ENCODE measurements at regions not wholly inside any gene's neighbourhood (a gene's known extent, or its start where the extent isn't known, plus 50 kb on each side); places are given as distances from the start of the nearest gene placed in this dataset.

GRCh38 chrX:39900777-39901170, 197.0 kb downstream of the BCOR start:
- no peak overlapping the region for H3K4me3 ChIP-seq (ENCODE audit: low read length)
- TF ChIP-seq CTCF (conservative IDR thresholded peaks at IDR 0.05; ENCODE audit: low read depth, low read length): no peak
- DNase-seq (ENCODE audit: low read depth): no peak

- no peak for TF ChIP-seq CTCF (conservative IDR thresholded peaks at IDR 0.05; ENCODE audit: low read depth, low read length)
- no peak for DNase-seq (ENCODE audit: low read depth)
- no peak overlapping the region for H3K4me3 ChIP-seq (ENCODE audit: low read length)
These were observed 194.4 kb downstream of the BCOR start for GRCh38 chrX:39903343-39903742.

- no peak for DNase-seq (ENCODE audit: low read depth)
- no peak for TF ChIP-seq CTCF (conservative IDR thresholded peaks at IDR 0.05; ENCODE audit: low read depth, low read length)
- no peak overlapping the region for H3K4me3 ChIP-seq (ENCODE audit: low read length)
These were observed 193.8 kb downstream of the BCOR start for GRCh38 chrX:39903937-39904336.

GRCh38 chrX:39904816-39905537, 192.8 kb downstream of the BCOR start:
- TF ChIP-seq CTCF (conservative IDR thresholded peaks at IDR 0.05; ENCODE audit: low read depth, low read length): no peak
- no peak for DNase-seq (ENCODE audit: low read depth)
- H3K4me3 ChIP-seq (ENCODE audit: low read length): no peak overlapping the region

GRCh38 chrX:39905538-39905891, 192.2 kb downstream of the BCOR start:
- no peak overlapping the region for H3K4me3 ChIP-seq (ENCODE audit: low read length)
- DNase-seq (ENCODE audit: low read depth): no peak
- no peak for TF ChIP-seq CTCF (conservative IDR thresholded peaks at IDR 0.05; ENCODE audit: low read depth, low read length)

- TF ChIP-seq CTCF (conservative IDR thresholded peaks at IDR 0.05; ENCODE audit: low read depth, low read length): no peak
- DNase-seq (ENCODE audit: low read depth): no peak
- no peak overlapping the region for H3K4me3 ChIP-seq (ENCODE audit: low read length)
These were observed 191.8 kb downstream of the BCOR start for GRCh38 chrX:39905946-39906345.

GRCh38 chrX:39907964-39908661, 189.6 kb downstream of the BCOR start:
- no peak overlapping the region for H3K4me3 ChIP-seq (ENCODE audit: low read length)
- TF ChIP-seq CTCF (conservative IDR thresholded peaks at IDR 0.05; ENCODE audit: low read depth, low read length): no peak
- DNase-seq (ENCODE audit: low read depth): peak; percentile 83
